HK-2 (cell line): ENCODE measurements at regions not wholly inside any gene's neighbourhood (a gene's known extent, or its start where the extent isn't known, plus 50 kb on each side); places are given as distances from the start of the nearest gene placed in this dataset.

ENCODE experiments used
- DNase-seq: peaks from one replicate; pipeline ENCODE4 v3.0.0-alpha.2; 2018; ENCODE audit not compliant: unreplicated experiment

DNA sequence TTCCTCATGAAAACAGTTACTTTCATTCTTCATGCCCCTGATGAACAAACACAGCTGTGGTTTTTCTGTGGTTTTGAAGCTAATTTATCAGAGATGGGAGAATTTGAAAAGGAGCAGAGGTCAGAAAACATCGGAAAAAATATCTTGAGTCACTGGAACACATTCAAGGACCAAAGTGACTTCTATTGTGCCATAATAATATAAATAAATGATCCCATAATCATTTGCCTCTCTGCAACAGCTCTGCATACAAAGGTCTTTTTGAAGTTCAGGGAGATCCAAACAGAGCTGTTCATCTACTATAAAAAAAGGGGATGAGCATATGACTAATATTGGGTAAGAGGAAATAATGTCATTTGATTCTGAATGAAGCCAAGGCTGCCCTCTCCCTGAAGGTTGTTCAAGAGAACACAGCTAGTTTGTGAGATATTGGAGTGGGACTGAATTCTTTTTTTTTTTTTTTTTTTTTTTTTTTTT is 201.3 kb upstream of the GALNT5 start:
- DNase-seq: no peak

DNA sequence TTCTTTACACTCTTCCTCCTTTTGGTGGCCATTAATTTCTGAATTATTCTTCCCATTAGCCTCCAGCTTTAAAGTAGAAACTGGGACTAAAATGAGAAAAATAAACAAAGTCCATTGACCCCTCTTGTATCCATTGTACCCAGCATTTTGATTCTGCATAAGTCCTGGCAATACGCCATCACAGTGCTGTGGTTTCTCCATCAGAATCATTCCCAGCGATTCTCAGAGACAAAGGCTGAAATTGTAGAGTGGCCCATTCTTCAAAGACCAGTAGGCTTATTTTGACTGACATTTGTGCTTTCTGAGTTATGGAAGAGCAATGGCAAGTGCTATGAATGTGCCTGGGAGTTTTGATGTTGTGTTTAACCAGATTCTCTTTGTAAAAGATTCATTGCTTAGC is 199.3 kb upstream of the GALNT5 start:
- DNase-seq: no peak

DNA sequence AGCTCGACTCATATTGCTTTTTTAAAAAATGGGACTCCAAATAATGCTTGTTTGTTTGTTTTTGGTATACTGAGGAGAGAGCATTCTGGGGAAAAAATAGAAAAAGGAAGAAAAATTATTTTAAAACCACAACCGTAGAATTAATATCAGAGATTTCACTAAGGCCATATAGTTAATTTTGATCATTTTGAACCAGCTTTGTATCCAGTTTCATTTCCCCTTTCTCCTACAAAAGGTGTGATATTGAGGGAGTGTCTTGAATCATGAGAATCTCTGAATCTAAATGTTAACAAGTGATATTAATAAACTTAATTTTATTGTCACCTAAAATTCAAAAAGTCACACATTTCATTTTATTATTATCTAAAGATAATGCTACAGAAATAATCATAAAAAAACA is 198.5 kb upstream of the GALNT5 start:
- no peak for DNase-seq

GRCh38 chr2:157061799-157062198 is 195.7 kb upstream of the GALNT5 start:
- no peak for DNase-seq

GRCh38 chr2:157067562-157067961 is 189.9 kb upstream of the GALNT5 start:
- DNase-seq: no peak

DNA sequence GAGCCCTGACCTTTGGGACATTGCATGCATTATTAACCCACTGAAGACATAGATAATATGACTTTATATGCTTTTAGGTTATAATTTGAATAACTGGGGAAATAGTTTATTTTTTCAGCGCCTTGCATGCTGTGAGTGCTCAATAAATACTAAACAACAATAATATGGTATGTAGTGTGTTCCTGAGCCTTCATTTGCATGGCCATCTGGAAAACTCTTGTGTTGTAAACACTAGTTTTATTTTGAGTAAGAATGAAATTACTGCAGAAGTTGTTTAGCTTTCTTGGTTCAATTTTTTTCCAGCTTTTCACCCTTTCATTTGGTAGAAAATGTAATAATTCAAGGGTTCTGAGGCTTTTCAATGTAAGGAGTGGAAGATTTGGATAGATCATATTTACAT is 189.3 kb upstream of the GALNT5 start:
- no peak for DNase-seq

GRCh38 chr2:157075924-157076323 is 181.6 kb upstream of the GALNT5 start:
- no peak for DNase-seq

DNA sequence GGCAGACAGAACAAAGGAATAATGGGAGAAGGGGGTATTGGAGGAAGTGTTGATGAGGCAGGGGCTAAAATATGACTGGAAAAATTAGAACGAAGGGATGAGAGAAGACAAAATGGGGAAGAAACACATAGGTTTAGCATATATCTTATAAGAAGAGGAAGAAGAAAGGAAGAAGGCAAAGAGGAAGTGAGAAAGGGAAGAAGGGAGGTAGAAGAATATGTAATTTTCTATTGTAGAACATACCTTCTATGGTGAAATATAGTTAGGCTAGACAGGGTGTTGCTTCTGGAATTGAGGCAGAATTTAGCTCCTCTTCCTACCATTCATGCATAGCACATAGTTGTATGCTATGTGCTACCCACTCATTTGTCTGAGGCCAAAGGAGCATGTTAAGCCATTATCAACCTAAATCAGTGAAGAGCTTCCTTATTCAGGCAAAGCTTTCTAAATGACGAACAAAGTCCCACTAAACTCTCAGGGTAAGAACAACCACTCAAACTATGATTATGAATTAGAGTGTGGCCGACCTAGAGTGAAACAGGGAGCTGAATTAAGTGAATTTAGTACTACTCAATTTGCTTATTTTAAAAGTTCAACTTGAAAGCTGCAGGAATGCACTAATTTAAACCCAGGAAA is 180.9 kb upstream of the GALNT5 start:
- DNase-seq: no peak

GRCh38 chr2:157077753-157078350 is 179.7 kb upstream of the GALNT5 start:
- no peak for DNase-seq

DNA sequence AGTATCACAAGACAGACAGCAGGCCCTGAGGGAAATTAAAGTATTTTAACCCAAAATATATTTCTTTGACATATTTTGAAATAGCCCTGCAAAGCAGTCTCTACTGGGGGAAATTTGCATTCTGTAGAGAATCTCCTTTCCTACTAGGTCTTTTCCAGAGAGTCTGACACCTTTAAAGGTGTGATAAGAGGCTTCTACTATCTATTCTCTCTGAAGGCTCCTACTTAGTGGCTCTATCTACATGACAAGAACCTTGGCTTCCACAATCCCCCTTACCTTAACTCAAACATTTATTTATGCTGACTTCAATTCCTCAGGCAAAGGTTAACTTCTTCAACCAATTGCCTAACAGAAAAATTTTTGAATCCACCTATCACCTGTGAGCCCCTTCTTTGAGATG is 174.6 kb upstream of the GALNT5 start:
- no peak for DNase-seq

GRCh38 chr2:157085522-157085921 is 172.0 kb upstream of the GALNT5 start:
- no peak for DNase-seq

GRCh38 chr2:157087373-157088002 is 170.0 kb upstream of the GALNT5 start:
- DNase-seq: no peak

- DNase-seq: no peak
These were observed 163.8 kb upstream of the GALNT5 start for GRCh38 chr2:157093666-157094065.

GRCh38 chr2:157105372-157105771 is 152.1 kb upstream of the GALNT5 start:
- DNase-seq: no peak

DNA sequence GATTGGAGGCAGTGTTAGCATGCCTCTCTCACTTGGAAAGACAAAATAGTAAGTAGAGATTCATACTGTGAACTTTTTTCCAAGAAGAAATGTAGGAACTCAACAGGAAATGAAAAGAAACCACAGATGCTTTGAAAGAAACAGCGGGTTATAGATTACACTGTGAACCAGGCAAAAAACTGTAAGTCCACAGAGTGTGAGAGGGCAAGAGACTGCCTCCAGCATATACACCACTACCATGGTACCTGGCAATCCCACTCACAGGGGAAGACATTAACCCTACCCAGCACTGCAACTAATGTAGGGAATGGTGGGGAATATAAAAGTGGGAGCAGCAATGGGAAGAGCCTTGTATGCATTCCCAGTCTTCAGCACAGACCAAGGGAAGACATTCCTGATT is 150.6 kb upstream of the GALNT5 start:
- DNase-seq: no peak

GRCh38 chr2:157107460-157107859 is 150.0 kb upstream of the GALNT5 start:
- DNase-seq: no peak

DNA sequence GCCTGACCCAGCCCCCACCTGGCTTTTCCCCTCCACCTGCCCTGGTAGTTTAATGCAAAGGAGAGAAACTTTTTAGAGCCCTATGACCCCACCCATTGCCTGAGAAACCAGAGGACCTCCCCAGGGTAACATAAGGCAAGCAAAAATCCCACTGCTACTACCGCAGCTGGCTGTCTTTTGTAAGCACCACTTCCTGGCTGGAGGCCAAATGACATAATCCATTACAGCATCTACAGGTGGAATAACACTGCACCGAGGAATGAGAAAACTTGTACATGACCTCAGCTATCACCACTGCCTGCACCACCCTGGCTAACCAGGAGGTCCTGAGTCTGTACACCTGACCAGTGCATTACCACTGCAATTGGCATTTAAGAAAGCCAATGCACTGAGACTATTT is 149.6 kb upstream of the GALNT5 start:
- DNase-seq: no peak

- no peak for DNase-seq
These were observed 134.7 kb upstream of the GALNT5 start for GRCh38 chr2:157122776-157123175.

- DNase-seq: no peak
These were observed 132.8 kb upstream of the GALNT5 start for GRCh38 chr2:157124731-157125130.

- DNase-seq: no peak
These were observed 131.8 kb upstream of the GALNT5 start for GRCh38 chr2:157125685-157126084.

- no peak for DNase-seq
These were observed 130.1 kb upstream of the GALNT5 start for GRCh38 chr2:157127249-157128012.

GRCh38 chr2:157143901-157144300 is 113.6 kb upstream of the GALNT5 start:
- DNase-seq: no peak

GRCh38 chr2:157149270-157149669 is 108.2 kb upstream of the GALNT5 start:
- DNase-seq: no peak
